HEK293 (cell line): ENCODE measurements at regions not wholly inside any gene's neighbourhood (a gene's known extent, or its start where the extent isn't known, plus 50 kb on each side); places are given as distances from the start of the nearest gene placed in this dataset.

ENCODE experiments used
- KLF7 ChIP-seq: fragments of 450-650 bp; formaldehyde crosslinking; IDR thresholded peaks from 2 replicates; pipeline ENCODE4 v1.5.1; 2016; ENCODE audit warnings: missing biosample characterization, missing genetic modification characterization, borderline replicate concordance
- ZBTB17 ChIP-seq: fragments of 450-650 bp; formaldehyde crosslinking; IDR thresholded peaks from 2 replicates; pipeline ENCODE4 v1.5.1; 2016; ENCODE audit warnings: missing biosample characterization, missing genetic modification characterization
- ZBTB7A ChIP-seq: fragments of 450-650 bp; formaldehyde crosslinking; IDR thresholded peaks from 2 replicates; pipeline ENCODE4 v1.5.1; 2016; ENCODE audit warnings: low read depth, missing biosample characterization, missing genetic modification characterization
- ZNF146 ChIP-seq: fragments of 450-650 bp; formaldehyde crosslinking; IDR thresholded peaks from 2 replicates; pipeline ENCODE4 v1.5.1; 2016; ENCODE audit warnings: missing biosample characterization, missing genetic modification characterization
- ZNF404 ChIP-seq: fragments of 450-650 bp; formaldehyde crosslinking; IDR thresholded peaks from 2 replicates; pipeline ENCODE4 v1.5.1; 2017; ENCODE audit warnings: missing biosample characterization, missing genetic modification characterization
- ZNF596 ChIP-seq: fragments of 450-650 bp; IDR thresholded peaks from 2 replicates; pipeline ENCODE4 v1.5.0; 2018; ENCODE audit warnings: missing biosample characterization, mild to moderate bottlenecking, missing genetic modification characterization, moderate library complexity
- TF ChIP-seq, protein P1 (sequence below): fragments of 450-650 bp; formaldehyde crosslinking; IDR thresholded peaks from 2 replicates; pipeline ENCODE4 v1.5.1; 2016; ENCODE audit warnings: missing biosample characterization, missing genetic modification characterization
- TF ChIP-seq, protein P2 (sequence below): fragments of 450-650 bp; formaldehyde crosslinking; IDR thresholded peaks from 2 replicates; pipeline ENCODE4 v1.5.1; 2017; ENCODE audit warnings: missing biosample characterization, missing genetic modification characterization
- TF ChIP-seq, protein P3 (sequence below): fragments of 450-650 bp; formaldehyde crosslinking; IDR thresholded peaks from 2 replicates; pipeline ENCODE4 v1.5.1; 2016; ENCODE audit warnings: missing biosample characterization, missing genetic modification characterization
- TF ChIP-seq, protein P4 (sequence below): fragments of 450-650 bp; formaldehyde crosslinking; IDR thresholded peaks from 2 replicates; pipeline ENCODE4 v1.5.1; 2016; ENCODE audit warnings: missing biosample characterization, missing genetic modification characterization

DNA sequence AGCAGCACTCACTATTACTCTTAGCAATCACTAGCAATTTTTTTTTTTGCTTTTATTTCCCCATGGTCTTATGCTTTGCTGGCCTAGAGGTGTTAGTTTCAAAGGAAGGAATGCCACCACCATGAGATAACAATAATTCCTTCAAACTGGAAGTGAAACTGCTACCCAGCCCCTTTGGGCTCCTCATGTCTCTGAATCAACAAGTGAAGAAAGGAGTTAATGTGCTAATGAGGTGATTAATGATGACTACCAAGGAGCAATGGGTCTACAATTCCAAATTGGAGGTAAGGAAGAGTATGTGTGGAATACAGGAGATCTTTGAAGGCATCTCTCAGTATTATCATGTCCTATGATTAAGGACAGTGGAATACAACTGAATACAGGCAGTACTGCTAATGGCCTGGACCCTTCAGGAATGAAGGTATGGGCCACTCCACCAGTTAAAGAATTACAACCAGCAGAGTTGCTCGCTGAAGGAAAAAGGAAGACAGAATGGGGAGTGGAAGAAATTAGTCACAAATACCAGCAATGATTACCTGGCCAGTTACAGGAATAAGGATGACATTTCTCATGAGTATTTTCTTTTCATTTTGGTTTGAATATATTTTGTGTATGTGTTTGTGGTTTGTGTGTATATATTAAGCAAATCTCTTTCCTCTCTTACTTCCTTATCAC lies 652.9 kb downstream of the ADGRL2 start:
- TF ChIP-seq, protein P1, sequence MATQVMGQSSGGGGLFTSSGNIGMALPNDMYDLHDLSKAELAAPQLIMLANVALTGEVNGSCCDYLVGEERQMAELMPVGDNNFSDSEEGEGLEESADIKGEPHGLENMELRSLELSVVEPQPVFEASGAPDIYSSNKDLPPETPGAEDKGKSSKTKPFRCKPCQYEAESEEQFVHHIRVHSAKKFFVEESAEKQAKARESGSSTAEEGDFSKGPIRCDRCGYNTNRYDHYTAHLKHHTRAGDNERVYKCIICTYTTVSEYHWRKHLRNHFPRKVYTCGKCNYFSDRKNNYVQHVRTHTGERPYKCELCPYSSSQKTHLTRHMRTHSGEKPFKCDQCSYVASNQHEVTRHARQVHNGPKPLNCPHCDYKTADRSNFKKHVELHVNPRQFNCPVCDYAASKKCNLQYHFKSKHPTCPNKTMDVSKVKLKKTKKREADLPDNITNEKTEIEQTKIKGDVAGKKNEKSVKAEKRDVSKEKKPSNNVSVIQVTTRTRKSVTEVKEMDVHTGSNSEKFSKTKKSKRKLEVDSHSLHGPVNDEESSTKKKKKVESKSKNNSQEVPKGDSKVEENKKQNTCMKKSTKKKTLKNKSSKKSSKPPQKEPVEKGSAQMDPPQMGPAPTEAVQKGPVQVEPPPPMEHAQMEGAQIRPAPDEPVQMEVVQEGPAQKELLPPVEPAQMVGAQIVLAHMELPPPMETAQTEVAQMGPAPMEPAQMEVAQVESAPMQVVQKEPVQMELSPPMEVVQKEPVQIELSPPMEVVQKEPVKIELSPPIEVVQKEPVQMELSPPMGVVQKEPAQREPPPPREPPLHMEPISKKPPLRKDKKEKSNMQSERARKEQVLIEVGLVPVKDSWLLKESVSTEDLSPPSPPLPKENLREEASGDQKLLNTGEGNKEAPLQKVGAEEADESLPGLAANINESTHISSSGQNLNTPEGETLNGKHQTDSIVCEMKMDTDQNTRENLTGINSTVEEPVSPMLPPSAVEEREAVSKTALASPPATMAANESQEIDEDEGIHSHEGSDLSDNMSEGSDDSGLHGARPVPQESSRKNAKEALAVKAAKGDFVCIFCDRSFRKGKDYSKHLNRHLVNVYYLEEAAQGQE (tag by site-specific recombination), result no peak
- TF ChIP-seq KLF7 (tag by site-specific recombination) (no peak), ZBTB17 (tag by site-specific recombination) (no peak), ZBTB7A (tag by site-specific recombination) (no peak), ZNF596 (tag by site-specific recombination) (no peak), ZNF404 (no peak), ZNF146 (no peak)
- TF ChIP-seq, protein P2, sequence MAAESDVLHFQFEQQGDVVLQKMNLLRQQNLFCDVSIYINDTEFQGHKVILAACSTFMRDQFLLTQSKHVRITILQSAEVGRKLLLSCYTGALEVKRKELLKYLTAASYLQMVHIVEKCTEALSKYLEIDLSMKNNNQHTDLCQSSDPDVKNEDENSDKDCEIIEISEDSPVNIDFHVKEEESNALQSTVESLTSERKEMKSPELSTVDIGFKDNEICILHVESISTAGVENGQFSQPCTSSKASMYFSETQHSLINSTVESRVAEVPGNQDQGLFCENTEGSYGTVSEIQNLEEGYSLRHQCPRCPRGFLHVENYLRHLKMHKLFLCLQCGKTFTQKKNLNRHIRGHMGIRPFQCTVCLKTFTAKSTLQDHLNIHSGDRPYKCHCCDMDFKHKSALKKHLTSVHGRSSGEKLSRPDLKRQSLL, result no peak
- TF ChIP-seq, protein P3, sequence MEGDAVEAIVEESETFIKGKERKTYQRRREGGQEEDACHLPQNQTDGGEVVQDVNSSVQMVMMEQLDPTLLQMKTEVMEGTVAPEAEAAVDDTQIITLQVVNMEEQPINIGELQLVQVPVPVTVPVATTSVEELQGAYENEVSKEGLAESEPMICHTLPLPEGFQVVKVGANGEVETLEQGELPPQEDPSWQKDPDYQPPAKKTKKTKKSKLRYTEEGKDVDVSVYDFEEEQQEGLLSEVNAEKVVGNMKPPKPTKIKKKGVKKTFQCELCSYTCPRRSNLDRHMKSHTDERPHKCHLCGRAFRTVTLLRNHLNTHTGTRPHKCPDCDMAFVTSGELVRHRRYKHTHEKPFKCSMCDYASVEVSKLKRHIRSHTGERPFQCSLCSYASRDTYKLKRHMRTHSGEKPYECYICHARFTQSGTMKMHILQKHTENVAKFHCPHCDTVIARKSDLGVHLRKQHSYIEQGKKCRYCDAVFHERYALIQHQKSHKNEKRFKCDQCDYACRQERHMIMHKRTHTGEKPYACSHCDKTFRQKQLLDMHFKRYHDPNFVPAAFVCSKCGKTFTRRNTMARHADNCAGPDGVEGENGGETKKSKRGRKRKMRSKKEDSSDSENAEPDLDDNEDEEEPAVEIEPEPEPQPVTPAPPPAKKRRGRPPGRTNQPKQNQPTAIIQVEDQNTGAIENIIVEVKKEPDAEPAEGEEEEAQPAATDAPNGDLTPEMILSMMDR (tag by site-specific recombination), result no peak
- TF ChIP-seq, protein P4, sequence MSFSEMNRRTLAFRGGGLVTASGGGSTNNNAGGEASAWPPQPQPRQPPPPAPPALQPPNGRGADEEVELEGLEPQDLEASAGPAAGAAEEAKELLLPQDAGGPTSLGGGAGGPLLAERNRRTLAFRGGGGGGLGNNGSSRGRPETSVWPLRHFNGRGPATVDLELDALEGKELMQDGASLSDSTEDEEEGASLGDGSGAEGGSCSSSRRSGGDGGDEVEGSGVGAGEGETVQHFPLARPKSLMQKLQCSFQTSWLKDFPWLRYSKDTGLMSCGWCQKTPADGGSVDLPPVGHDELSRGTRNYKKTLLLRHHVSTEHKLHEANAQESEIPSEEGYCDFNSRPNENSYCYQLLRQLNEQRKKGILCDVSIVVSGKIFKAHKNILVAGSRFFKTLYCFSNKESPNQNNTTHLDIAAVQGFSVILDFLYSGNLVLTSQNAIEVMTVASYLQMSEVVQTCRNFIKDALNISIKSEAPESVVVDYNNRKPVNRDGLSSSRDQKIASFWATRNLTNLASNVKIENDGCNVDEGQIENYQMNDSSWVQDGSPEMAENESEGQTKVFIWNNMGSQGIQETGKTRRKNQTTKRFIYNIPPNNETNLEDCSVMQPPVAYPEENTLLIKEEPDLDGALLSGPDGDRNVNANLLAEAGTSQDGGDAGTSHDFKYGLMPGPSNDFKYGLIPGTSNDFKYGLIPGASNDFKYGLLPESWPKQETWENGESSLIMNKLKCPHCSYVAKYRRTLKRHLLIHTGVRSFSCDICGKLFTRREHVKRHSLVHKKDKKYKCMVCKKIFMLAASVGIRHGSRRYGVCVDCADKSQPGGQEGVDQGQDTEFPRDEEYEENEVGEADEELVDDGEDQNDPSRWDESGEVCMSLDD (tag by site-specific recombination), result no peak
